SU-DHL-6 (cell line): ENCODE measurements at regions not wholly inside any gene's neighbourhood (a gene's known extent, or its start where the extent isn't known, plus 50 kb on each side); places are given as distances from the start of the nearest gene placed in this dataset.

Experiments used
- H2AFZ ChIP-seq: fragments of 200-600 bp; sonication (generic); 2 replicates; pipeline ENCODE4 v1.6.1; 2014; ENCODE audit warnings: low read depth, mild to moderate bottlenecking, moderate library complexity, mixed read lengths, antibody characterized with exemption, low read length; ENCODE audit not compliant: severe bottlenecking
- H3F3A ChIP-seq: fragments of 200-600 bp; shearing (Covaris generic); 2 replicates; pipeline ENCODE4 v1.6.0; 2016; ENCODE audit warnings: antibody characterized with exemption, mild to moderate bottlenecking; ENCODE audit not compliant: insufficient read depth
- H3K27ac ChIP-seq: fragments of 200-600 bp; sonication (generic); 2 replicates; pipeline ENCODE4 v1.5.1; 2016; ENCODE audit warnings: low read depth, mild to moderate bottlenecking, low read length, moderate library complexity, mixed read lengths
- H3K27me3 ChIP-seq: fragments of 200-600 bp; sonication (generic), shearing (Covaris generic); 2 replicates; pipeline ENCODE4 v1.6.0; 2014; ENCODE audit warnings: mild to moderate bottlenecking, low read length
- H3K36me3 ChIP-seq: fragments of 200-600 bp; sonication (generic); 2 replicates; pipeline ENCODE4 v1.6.1; 2014; ENCODE audit warnings: mild to moderate bottlenecking, low read length, mixed read lengths
- H3K4me2 ChIP-seq: fragments of 300-600, 200-600 bp; shearing (Covaris generic), sonication (generic); 2 replicates; pipeline ENCODE4 v1.6.0; 2014; ENCODE audit warnings: low read length, low read depth, mild to moderate bottlenecking; ENCODE audit not compliant: poor library complexity, severe bottlenecking
- H3K4me3 ChIP-seq: fragments of 200-600 bp; sonication (generic); 2 replicates; pipeline ENCODE4 v1.5.1; 2014; ENCODE audit warnings: antibody characterized with exemption, low read length, mild to moderate bottlenecking, mixed read lengths; ENCODE audit not compliant: insufficient read depth, poor library complexity, severe bottlenecking
- H3K79me2 ChIP-seq: fragments of 200-600 bp; sonication (generic); 2 replicates; pipeline ENCODE4 v1.6.1; 2014; ENCODE audit warnings: mild to moderate bottlenecking, low read length, moderate library complexity; ENCODE audit not compliant: insufficient read depth
- H3K9ac ChIP-seq: fragments of 200-600 bp; sonication (generic); 2 replicates; pipeline ENCODE4 v1.7.0; 2014; ENCODE audit warnings: mild to moderate bottlenecking, low read length
- H3K9me2 ChIP-seq: fragments of 200-600 bp; sonication (generic); replicated peaks from 2 replicates; pipeline ENCODE4 v1.6.1; 2014; ENCODE audit warnings: low read length; ENCODE audit not compliant: insufficient read depth
- H3K9me3 ChIP-seq: fragments of 200-600 bp; sonication (generic); 2 replicates; pipeline ENCODE4 v1.6.1; 2014; ENCODE audit warnings: low read length, mixed read lengths; ENCODE audit not compliant: insufficient read depth
- H4K20me1 ChIP-seq: fragments of 200-600 bp; sonication (generic); 2 replicates; pipeline ENCODE4 v1.6.1; 2014; ENCODE audit warnings: low read depth, mild to moderate bottlenecking, antibody characterized with exemption, low read length, moderate library complexity, mixed read lengths
- EZH2phosphoT487 ChIP-seq: fragments of 200-600 bp; sonication (generic), shearing (Covaris generic); conservative IDR thresholded peaks from 2 replicates; pipeline ENCODE4 v1.6.1; 2018; ENCODE audit warnings: mild to moderate bottlenecking, antibody characterized with exemption, low read length, moderate library complexity, mixed read lengths
- TF ChIP-seq, protein P1 (sequence below): fragments of 200-600 bp; sonication (generic); IDR thresholded peaks from one replicate; pipeline ENCODE4 v1.5.1; 2017; ENCODE audit warnings: antibody characterized with exemption, mild to moderate bottlenecking, low read length, moderate library complexity; ENCODE audit not compliant: insufficient read depth, poor library complexity, severe bottlenecking

DNA sequence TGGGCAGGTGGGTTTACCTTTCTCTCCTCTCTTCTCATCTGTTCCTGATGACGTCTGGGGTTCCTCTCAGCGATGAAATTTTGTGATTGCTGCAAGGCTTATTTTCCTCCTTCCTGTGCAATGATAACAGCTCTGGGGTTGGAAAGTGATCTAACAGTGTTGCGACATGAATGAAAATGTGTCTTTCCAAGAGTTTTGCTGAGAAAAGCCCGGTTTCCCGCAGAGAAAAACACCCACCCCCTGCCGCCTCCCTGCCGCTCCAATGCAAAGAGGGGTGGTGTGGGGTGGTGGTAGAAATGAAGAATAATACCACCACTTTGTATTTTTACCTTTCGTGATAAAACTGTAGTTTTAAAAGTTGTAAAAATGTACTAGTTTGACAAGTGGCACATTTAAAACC, 232.0 kb downstream of the OLFM4 start:
- Histone ChIP-seq H3K79me2 (no peaks in the 10 kb centered on the region), H4K20me1 (no peaks in the 10 kb centered on the region), H3K27me3 (no peaks in the 10 kb centered on the region), H3K36me3 (no peaks in the 10 kb centered on the region), H3F3A (no peaks in the 10 kb centered on the region), H3K9me3 (no peaks in the 10 kb centered on the region), H3K4me2 (no peak overlapping the region), H3K9me2 (no peaks in the 10 kb centered on the region), H3K9ac (no peak overlapping the region), H2AFZ (no peak overlapping the region), H3K4me3 (no peak overlapping the region), H3K27ac (no peak overlapping the region)
- TF ChIP-seq, protein P1, sequence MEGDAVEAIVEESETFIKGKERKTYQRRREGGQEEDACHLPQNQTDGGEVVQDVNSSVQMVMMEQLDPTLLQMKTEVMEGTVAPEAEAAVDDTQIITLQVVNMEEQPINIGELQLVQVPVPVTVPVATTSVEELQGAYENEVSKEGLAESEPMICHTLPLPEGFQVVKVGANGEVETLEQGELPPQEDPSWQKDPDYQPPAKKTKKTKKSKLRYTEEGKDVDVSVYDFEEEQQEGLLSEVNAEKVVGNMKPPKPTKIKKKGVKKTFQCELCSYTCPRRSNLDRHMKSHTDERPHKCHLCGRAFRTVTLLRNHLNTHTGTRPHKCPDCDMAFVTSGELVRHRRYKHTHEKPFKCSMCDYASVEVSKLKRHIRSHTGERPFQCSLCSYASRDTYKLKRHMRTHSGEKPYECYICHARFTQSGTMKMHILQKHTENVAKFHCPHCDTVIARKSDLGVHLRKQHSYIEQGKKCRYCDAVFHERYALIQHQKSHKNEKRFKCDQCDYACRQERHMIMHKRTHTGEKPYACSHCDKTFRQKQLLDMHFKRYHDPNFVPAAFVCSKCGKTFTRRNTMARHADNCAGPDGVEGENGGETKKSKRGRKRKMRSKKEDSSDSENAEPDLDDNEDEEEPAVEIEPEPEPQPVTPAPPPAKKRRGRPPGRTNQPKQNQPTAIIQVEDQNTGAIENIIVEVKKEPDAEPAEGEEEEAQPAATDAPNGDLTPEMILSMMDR = no peak
- TF ChIP-seq EZH2phosphoT487 = no peak

DNA sequence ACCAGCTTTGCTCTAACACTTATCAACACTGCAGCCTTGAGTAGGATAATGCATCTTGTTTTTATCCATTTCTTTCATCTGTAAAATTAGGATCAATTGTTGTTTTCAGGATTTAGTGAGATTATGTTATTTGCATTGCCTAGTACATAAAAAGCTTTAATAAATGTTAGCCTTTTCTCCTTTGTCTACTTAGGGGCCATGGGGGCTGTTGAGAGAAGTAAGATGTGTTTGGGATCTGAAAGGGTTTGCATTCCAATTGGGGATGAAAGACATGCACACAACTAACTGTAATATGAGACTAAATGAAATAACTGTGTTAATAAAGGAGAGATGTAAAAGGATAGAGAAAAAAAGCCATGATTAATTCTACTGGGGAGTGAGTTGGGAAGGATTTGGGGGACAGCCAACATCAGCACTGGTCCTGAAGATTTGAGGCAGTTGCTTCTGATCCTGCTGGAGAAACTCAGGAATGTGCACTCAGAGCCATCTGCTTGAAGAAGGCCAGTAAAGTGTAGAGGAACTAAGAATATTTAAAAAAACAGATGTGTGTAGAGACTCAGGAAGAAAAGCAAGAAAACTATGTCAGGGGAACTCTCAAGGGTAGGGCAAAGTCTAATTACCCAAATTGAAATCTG, 236.3 kb downstream of the OLFM4 start:
- no peak overlapping the region for H2AFZ ChIP-seq

DNA sequence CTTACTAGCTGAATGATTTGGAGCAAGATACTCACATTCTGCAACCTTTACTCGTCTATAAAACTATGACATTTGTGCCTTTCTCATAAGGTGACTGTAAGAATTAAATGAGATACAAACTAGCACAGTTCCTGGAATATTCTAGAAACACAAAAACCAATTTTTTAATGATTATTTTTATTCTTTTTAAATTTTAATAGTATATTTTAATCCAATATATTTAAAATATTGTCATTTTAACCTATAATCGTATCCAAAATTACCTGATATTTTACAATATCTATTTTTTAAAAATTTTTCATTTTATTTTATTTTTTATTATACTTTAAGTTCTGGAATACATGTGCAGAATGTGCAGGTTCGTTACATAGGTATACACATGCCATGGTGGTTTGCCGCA, 238.1 kb downstream of the OLFM4 start:
- TF ChIP-seq, protein P1 = no peak

More for the DNA sequence above, 236.3 kb downstream of the OLFM4 start:
- no peak overlapping the region for H3K27ac ChIP-seq
- no peak overlapping the region for H3K4me3 ChIP-seq
- no peaks in the 10 kb centered on the region for H4K20me1 ChIP-seq
- no peaks in the 10 kb centered on the region for H3K9me2 ChIP-seq
- H3K9me3 ChIP-seq = no peaks in the 10 kb centered on the region
- no peak overlapping the region for H3K9ac ChIP-seq
- no peaks in the 10 kb centered on the region for H3F3A ChIP-seq
- no peaks in the 10 kb centered on the region for H3K79me2 ChIP-seq
- no peaks in the 10 kb centered on the region for H3K36me3 ChIP-seq
- no peaks in the 10 kb centered on the region for H3K27me3 ChIP-seq
- TF ChIP-seq, protein P1 = no peak
- TF ChIP-seq EZH2phosphoT487 = no peak
- H3K4me2 ChIP-seq = no peak overlapping the region

More for the DNA sequence above, 238.1 kb downstream of the OLFM4 start:
- Histone ChIP-seq H3K9me3 (no peaks in the 10 kb centered on the region), H3K4me2 (no peak overlapping the region), H4K20me1 (no peaks in the 10 kb centered on the region), H3K36me3 (no peaks in the 10 kb centered on the region), H3K79me2 (no peaks in the 10 kb centered on the region), H2AFZ (no peak overlapping the region), H3K27me3 (no peaks in the 10 kb centered on the region), H3F3A (no peaks in the 10 kb centered on the region), H3K27ac (no peak overlapping the region), H3K9ac (no peak overlapping the region), H3K9me2 (no peaks in the 10 kb centered on the region), H3K4me3 (no peak overlapping the region)
